ENCODE measurements at regions not wholly inside any gene's neighbourhood (a gene's known extent, or its start where the extent isn't known, plus 50 kb on each side); places are given as distances from the start of the nearest gene placed in this dataset.
A peak's percentile ranks its signal among the peaks of the same experiment; 100 is the strongest.

- no peak overlapping the region for H3K27ac ChIP-seq (ENCODE audit: low read length)
- ChIA-PET POLR2A (interaction anchor here in 1 of 2 donors (0.5 to 0.9 kb wide), 2 partner anchors 9 to 49 kb away, joined by 3 to 7 read pairs; no protein-coding TSS in a partner anchor), CTCF (interaction anchor here (0.8 to 1.6 kb wide), 2 partner anchors 16 to 177 kb away, joined by 3 to 4 read pairs; no protein-coding TSS in a partner anchor)
- H3K27me3 ChIP-seq (replicated peaks in 1 of 2; ENCODE audit: control insufficient read depth in 2 of 2, extremely low read depth in 1 of 2, insufficient read depth in 2 of 2, low read length in 1 of 2) = no peaks in the 10 kb centered on the region
- Mint-ChIP-seq H3K4me3 (no peak overlapping the region), H3K36me3 (no peaks in the 10 kb centered on the region), H3K4me1 (peaks cover 48 to 50% (median 49%) of the 10 kb centered on the region in 3 donors), H3K9me3 (no peaks in the 10 kb centered on the region), H3K27me3 (no peaks in the 10 kb centered on the region), H3K27ac (peak overlapping the region; percentile 28 to 85)
- no peak overlapping the region for H3K4me3 ChIP-seq (ENCODE audit: control insufficient read depth in 1 of 2, extremely low read depth in 1 of 2, low read length in 1 of 2)
- WGBS (ENCODE audit: insufficient coverage) = 92% methylated on average over 13 of the region's 26 CpGs
- DNase-seq (no peak), ATAC-seq (replicated peaks in 1 of 4) (no peak)
- no peaks in the 10 kb centered on the region for H3K9me3 ChIP-seq
- H3K36me3 ChIP-seq (ENCODE audit: control insufficient read depth in 2 of 2, extremely low read depth in 1 of 2, insufficient read depth in 1 of 2, low read length in 1 of 2) = no peaks in the 10 kb centered on the region
- peaks cover 6 to 26% of the 10 kb centered on the region in 2 experiments for H3K4me1 ChIP-seq (ENCODE audit: control insufficient read depth in 1 of 2, extremely low read depth in 1 of 2, insufficient read depth in 2 of 2, low read length in 2 of 2)
Measured at GRCh38 chr20:53738039-53738944, 144.7 kb upstream of the ZNF217 start.

DNA sequence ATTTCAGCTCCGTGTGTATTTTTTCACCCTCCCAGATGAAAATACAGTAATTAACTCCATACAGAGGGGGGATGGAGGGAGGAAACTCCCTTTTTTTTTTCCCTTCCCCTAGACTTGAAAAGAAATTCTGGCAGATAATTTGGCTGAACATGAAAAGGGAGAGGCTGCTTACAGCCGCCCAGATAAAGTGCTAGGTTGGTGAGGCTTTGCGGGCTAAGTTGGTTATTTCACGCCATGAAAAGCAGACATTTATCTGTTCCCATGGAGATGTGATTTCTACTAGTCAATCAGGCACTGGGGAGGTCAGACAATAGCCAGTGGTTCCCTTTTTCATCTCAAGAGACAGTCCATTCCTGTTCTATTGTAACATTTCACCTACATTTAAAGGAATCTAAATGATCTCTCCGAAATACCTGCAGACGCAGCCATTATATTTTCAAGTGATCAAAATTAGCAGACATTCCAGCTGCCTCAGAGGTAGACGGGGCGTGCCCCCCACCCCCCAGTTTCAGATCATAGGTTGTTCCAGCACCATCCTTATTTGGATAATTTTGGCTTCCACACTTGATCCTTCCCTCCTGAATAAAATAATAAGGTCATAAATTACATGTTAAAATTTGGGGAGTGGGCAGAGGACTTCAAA lies 143.9 kb upstream of the ZNF217 start:
- no peak overlapping the region for H3K4me3 ChIP-seq (ENCODE audit: control insufficient read depth in 1 of 2, extremely low read depth in 1 of 2, low read length in 1 of 2)
- Mint-ChIP-seq H3K27me3 (no peaks in the 10 kb centered on the region), H3K4me3 (peak overlapping the region; percentile 23 to 63 (median 52)), H3K9me3 (no peaks in the 10 kb centered on the region), H3K36me3 (no peaks in the 10 kb centered on the region), H3K4me1 (peaks cover 48 to 50% (median 49%) of the 10 kb centered on the region in 3 donors), H3K27ac (peak overlapping the region; percentile 85 to 90)
- H3K27ac ChIP-seq (ENCODE audit: low read length) = no peak overlapping the region
- ATAC-seq (replicated peaks in 1 of 4) (no peak), DNase-seq (no peak)
- no peaks in the 10 kb centered on the region for H3K36me3 ChIP-seq (ENCODE audit: control insufficient read depth in 2 of 2, extremely low read depth in 1 of 2, insufficient read depth in 1 of 2, low read length in 1 of 2)
- 100% methylated on average over 1 of the region's 8 CpGs for WGBS (ENCODE audit: insufficient coverage)
- ChIA-PET POLR2A (interaction anchor here (0.6 to 1.2 kb wide), 3 partner anchors 17 to 103 kb away, joined by 3 to 4 read pairs (median 3); no protein-coding TSS in a partner anchor), CTCF (interaction anchor here in 1 of 2 donors (0.8 kb wide), 1 partner anchor 17 kb away, joined by 3 read pairs; no protein-coding TSS in a partner anchor)
- peaks cover 6 to 26% of the 10 kb centered on the region in 2 experiments for H3K4me1 ChIP-seq (ENCODE audit: control insufficient read depth in 1 of 2, extremely low read depth in 1 of 2, insufficient read depth in 2 of 2, low read length in 2 of 2)
- H3K9me3 ChIP-seq = no peaks in the 10 kb centered on the region
- H3K27me3 ChIP-seq (replicated peaks in 1 of 2; ENCODE audit: control insufficient read depth in 2 of 2, extremely low read depth in 1 of 2, insufficient read depth in 2 of 2, low read length in 1 of 2) = no peaks in the 10 kb centered on the region

- ChIA-PET POLR2A (interaction anchor here (0.6 to 1.2 kb wide), 4 partner anchors 18 to 127 kb away, joined by 3 to 4 read pairs (median 3); no protein-coding TSS in a partner anchor), CTCF (interaction anchor here (0.6 to 1.5 kb wide), 5 partner anchors 34 to 178 kb away, joined by 3 to 10 read pairs (median 4); no protein-coding TSS in a partner anchor)
- H3K36me3 ChIP-seq (ENCODE audit: control insufficient read depth in 2 of 2, extremely low read depth in 1 of 2, insufficient read depth in 1 of 2, low read length in 1 of 2) = no peaks in the 10 kb centered on the region
- Mint-ChIP-seq H3K4me3 (peak overlapping the region; percentile 23 to 63 (median 52)), H3K27ac (peak overlapping the region; percentile 85 to 90), H3K9me3 (no peaks in the 10 kb centered on the region), H3K27me3 (no peaks in the 10 kb centered on the region), H3K36me3 (no peaks in the 10 kb centered on the region), H3K4me1 (peaks cover 48 to 50% (median 49%) of the 10 kb centered on the region in 3 donors)
- DNase-seq (peak in 2 of 35 experiments; percentile 17 to 47), ATAC-seq (replicated peaks in 1 of 4) (peak in 2 of 4 experiments; percentile 38 to 66)
- no peak overlapping the region for H3K27ac ChIP-seq (ENCODE audit: low read length)
- no peaks in the 10 kb centered on the region for H3K9me3 ChIP-seq
- no peaks in the 10 kb centered on the region for H3K27me3 ChIP-seq (replicated peaks in 1 of 2; ENCODE audit: control insufficient read depth in 2 of 2, extremely low read depth in 1 of 2, insufficient read depth in 2 of 2, low read length in 1 of 2)
- WGBS (ENCODE audit: insufficient coverage) = 44% methylated on average over 4 of the region's 6 CpGs
- peaks cover 6 to 26% of the 10 kb centered on the region in 2 experiments for H3K4me1 ChIP-seq (ENCODE audit: control insufficient read depth in 1 of 2, extremely low read depth in 1 of 2, insufficient read depth in 2 of 2, low read length in 2 of 2)
- H3K4me3 ChIP-seq (ENCODE audit: control insufficient read depth in 1 of 2, extremely low read depth in 1 of 2, low read length in 1 of 2) = no peak overlapping the region
Measured at GRCh38 chr20:53736757-53737395, 143.2 kb upstream of the ZNF217 start.

- H3K4me1 Mint-ChIP-seq = peaks cover 46 to 47% (median 46%) of the 10 kb centered on the region in 3 donors
- H3K4me1 ChIP-seq (ENCODE audit: control insufficient read depth in 1 of 2, extremely low read depth in 1 of 2, insufficient read depth in 2 of 2, low read length in 2 of 2) = peaks cover 6 to 24% of the 10 kb centered on the region in 2 experiments
Measured at GRCh38 chr20:53736122-53736756, 142.6 kb upstream of the ZNF217 start.

DNA sequence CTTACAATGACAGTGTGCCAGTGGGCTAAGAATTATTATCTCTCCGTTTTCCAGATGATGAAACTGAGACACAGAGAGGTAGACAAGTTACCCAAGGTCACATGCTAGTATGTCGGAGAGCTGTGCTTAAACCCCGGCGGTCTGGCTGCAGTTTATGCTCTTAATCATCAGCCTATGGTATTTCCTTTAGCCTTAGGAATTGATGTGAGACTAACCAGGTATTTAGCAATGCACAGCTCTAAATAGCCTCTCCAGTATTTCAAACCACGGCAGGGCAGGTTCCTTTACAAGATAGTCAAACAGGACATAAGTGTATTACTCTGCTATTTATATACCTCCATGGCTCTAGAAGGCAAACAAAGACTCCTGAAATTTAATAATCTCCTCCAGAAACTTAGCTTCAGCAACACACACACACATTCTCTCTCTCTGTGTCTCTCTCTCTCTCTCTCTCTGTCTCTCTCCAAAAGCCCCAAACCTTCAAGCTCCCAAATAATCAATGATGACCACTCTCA lies 142.0 kb upstream of the ZNF217 start:
- Histone ChIP-seq H3K9me3 (no peaks in the 10 kb centered on the region), H3K27me3 (replicated peaks in 1 of 2; ENCODE audit: control insufficient read depth in 2 of 2, extremely low read depth in 1 of 2, insufficient read depth in 2 of 2, low read length in 1 of 2) (no peaks in the 10 kb centered on the region), H3K27ac (ENCODE audit: low read length) (no peak overlapping the region), H3K4me3 (ENCODE audit: control insufficient read depth in 1 of 2, extremely low read depth in 1 of 2, low read length in 1 of 2) (no peak overlapping the region), H3K36me3 (ENCODE audit: control insufficient read depth in 2 of 2, extremely low read depth in 1 of 2, insufficient read depth in 1 of 2, low read length in 1 of 2) (no peaks in the 10 kb centered on the region), H3K4me1 (ENCODE audit: control insufficient read depth in 1 of 2, extremely low read depth in 1 of 2, insufficient read depth in 2 of 2, low read length in 2 of 2) (peaks cover 6 to 21% of the 10 kb centered on the region in 2 experiments)
- H3K9me3 Mint-ChIP-seq = no peaks in the 10 kb centered on the region
- ATAC-seq (replicated peaks in 1 of 4) (no peak), DNase-seq (no peak)
- H3K36me3 Mint-ChIP-seq = no peaks in the 10 kb centered on the region
- no peak overlapping the region for H3K4me3 Mint-ChIP-seq
- 80% methylated on average over 1 of the region's 5 CpGs for WGBS (ENCODE audit: insufficient coverage)
- no peaks in the 10 kb centered on the region for H3K27me3 Mint-ChIP-seq
- peaks cover 39 to 41% (median 40%) of the 10 kb centered on the region in 3 donors for H3K4me1 Mint-ChIP-seq
- ChIA-PET POLR2A (no interaction called here), CTCF (interaction anchor here (0.6 to 1.5 kb wide), 2 partner anchors 74 to 136 kb away, joined by 4 to 6 read pairs; no protein-coding TSS in a partner anchor)
- peak overlapping the region in 1 of 2 donors; percentile 1 for H3K27ac Mint-ChIP-seq

More at GRCh38 chr20:53736122-53736756, 142.6 kb upstream of the ZNF217 start:
- no peak for ATAC-seq (replicated peaks in 1 of 4)
- Mint-ChIP-seq H3K36me3 (no peaks in the 10 kb centered on the region), H3K27me3 (no peaks in the 10 kb centered on the region), H3K27ac (peak overlapping the region; percentile 85 to 90), H3K4me3 (peak overlapping the region; percentile 13 to 63 (median 52)), H3K9me3 (no peaks in the 10 kb centered on the region)
- DNase-seq = no peak
- ChIA-PET CTCF (interaction anchor here (0.6 to 1.5 kb wide), 6 partner anchors 34 to 179 kb away, joined by 3 to 10 read pairs (median 4); no protein-coding TSS in a partner anchor), POLR2A (interaction anchor here (0.6 to 1.2 kb wide), 2 partner anchors 104 to 127 kb away, joined by 3 to 4 read pairs; no protein-coding TSS in a partner anchor)
- Histone ChIP-seq H3K9me3 (no peaks in the 10 kb centered on the region), H3K4me3 (ENCODE audit: control insufficient read depth in 1 of 2, extremely low read depth in 1 of 2, low read length in 1 of 2) (no peak overlapping the region), H3K27ac (ENCODE audit: low read length) (no peak overlapping the region), H3K27me3 (replicated peaks in 1 of 2; ENCODE audit: control insufficient read depth in 2 of 2, extremely low read depth in 1 of 2, insufficient read depth in 2 of 2, low read length in 1 of 2) (no peaks in the 10 kb centered on the region), H3K36me3 (ENCODE audit: control insufficient read depth in 2 of 2, extremely low read depth in 1 of 2, insufficient read depth in 1 of 2, low read length in 1 of 2) (no peaks in the 10 kb centered on the region)
- WGBS (ENCODE audit: insufficient coverage) = 97% methylated on average over 4 of the region's 7 CpGs
